Endothelial cell of umbilical vein (primary cell): ENCODE measurements at regions not wholly inside any gene's neighbourhood (a gene's known extent, or its start where the extent isn't known, plus 50 kb on each side); places are given as distances from the start of the nearest gene placed in this dataset.

ENCODE experiments used
- CTCF ChIP-seq, 2 donors: IDR thresholded peaks; 1 replicate in 1 of 2; 2 replicates in 1 of 2; pipeline ENCODE4 v1.5.1; 2011; ENCODE audit warnings: low read length in 2 of 2, mild to moderate bottlenecking in 2 of 2, moderate library complexity in 2 of 2, control low read depth in 1 of 2, inconsistent platforms in 1 of 2, low read depth in 1 of 2; ENCODE audit not compliant: insufficient read depth in 1 of 2; ENCODE audit errors: extremely low read depth in 1 of 2
- MAX ChIP-seq: IDR thresholded peaks from 2 replicates; pipeline ENCODE4 v1.6.1; 2011; ENCODE audit not compliant: insufficient read depth, insufficient read length
- POLR2A ChIP-seq: IDR thresholded peaks from 2 replicates; pipeline ENCODE4 v1.6.1; 2012; ENCODE audit warnings: low read depth, mild to moderate bottlenecking, control low read depth, low read length

- TF ChIP-seq CTCF (IDR thresholded peaks at IDR 0.05; ENCODE audit: extremely low read depth in 1 of 2, insufficient read depth in 1 of 2, low read depth in 1 of 2, low read length in 2 of 2) (no peak), POLR2A (no peak), MAX (no peak)
These were observed 290.0 kb downstream of the TLE3 start for GRCh38 chr15:69807721-69808120.
